GM21737 (cell line): ENCODE measurements at regions not wholly inside any gene's neighbourhood (a gene's known extent, or its start where the extent isn't known, plus 50 kb on each side); places are given as distances from the start of the nearest gene placed in this dataset.

ENCODE experiments used
- ATAC-seq: cut with Tn5 transposase; IDR thresholded peaks from one replicate; pipeline ENCODE4 v1.9.1; 2021; ENCODE audit warnings: mild to moderate bottlenecking, moderate library complexity; ENCODE audit not compliant: unreplicated experiment

DNA sequence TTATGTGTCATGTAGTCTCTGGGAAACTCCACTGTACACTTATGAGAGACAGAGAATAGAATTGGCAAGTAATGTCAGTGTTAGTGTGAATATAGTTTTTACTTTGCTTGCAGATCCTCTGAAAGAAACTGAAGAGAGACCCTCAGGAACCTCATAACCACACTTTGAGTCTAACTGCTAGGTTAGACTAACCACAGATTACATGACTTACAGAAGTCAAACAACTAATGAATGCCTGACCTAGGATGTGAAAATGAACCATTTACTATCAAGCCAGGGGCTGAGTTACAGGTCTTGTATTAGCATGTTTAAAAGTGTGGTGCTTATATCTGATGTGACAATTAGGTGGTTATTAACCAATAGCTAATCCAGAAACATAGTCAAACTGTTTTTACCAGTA is 280.4 kb upstream of the LRATD1 start:
- no peak for ATAC-seq

DNA sequence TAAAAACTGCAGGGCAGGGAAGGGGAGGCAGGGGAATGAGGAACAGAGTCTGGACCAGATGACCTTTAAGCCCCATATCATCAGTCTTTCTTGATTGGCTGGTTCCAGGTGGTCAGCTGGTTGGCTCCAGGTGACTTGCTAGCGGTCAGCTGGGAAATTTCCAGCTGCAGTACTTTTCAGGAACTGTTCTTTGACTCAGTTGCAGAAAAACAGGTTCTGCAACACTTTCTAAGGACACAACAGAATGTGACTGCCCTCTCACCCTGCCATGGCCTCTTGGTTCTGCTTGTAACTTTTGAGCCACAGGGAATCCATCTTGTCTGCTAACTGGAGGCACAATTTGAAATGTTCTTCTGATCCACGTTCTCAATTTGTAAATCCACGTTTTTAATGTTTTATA is 278.3 kb upstream of the LRATD1 start:
- ATAC-seq = no peak

DNA sequence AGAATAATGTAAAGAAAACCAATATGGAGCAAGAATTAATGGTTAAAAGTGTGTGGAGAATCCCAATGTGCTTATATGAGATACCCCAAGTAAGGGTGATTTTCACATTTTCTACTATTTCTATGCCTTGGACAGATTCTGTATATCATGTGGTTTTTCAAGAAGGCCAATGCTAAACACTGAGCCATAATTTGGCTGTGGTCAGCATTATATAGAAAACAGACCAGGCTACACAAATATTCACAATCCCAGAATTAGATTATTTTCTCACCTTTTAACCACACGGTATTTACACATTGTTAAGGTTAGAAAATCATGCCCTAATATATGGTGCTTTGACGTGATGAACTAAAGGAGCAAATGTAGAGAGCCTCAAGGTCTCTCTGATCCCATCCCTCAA is 277.4 kb upstream of the LRATD1 start:
- ATAC-seq = no peak

DNA sequence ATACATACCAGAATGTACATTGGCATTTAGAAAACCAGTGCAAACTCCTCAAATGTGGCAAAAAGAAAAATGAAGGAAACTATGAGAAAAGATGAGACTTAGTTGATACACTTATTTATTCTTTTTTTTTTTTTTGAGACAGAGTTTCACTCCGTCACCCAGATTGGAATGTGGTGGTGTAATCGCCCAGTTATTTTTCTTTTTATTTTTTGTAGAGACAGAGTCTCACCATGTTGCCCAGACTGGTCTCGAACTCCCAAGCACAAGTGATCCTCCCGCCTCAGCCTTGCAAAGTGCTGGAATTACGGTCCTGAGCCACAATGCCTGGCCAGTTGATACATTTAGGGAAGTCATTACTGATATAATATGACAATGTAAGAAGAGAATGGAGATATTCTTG is 274.2 kb upstream of the LRATD1 start:
- no peak for ATAC-seq

DNA sequence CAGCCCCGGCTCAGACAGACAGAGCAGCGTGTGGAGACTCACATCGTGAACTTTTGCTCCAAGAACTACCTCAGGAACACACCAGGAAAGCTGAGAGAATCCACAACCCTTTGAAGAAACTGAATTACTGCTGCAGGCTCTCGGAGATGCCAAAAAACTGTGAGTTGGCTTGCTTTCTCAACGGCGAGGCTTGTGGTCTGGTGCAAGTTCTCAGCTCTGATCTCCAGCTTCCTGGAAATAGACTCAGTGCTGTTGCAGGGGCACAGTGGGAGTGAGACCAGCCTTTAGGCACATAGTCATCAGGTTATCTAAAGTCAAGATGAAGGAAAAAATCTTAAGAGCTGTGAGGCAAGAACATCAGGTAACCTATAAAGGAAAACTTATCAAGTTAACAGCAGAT is 273.7 kb upstream of the LRATD1 start:
- no peak for ATAC-seq

DNA sequence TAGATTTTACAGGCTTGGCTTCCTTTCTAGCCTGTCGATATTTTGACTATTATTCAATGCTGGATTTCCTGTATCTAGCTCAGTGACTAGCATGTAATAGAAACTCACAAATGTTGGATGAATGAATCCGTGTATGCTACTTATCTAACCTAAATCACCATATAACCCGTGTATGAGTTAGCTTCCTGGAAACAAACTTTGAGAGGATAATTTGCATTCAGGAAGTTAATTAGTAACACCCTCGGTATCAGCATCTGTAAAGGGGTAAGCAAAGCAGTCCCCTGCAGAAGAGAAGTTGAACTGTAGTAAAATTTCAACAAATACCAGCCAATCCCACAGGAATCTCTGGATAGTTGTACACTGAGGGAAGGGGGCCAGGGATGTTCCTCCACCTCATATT is 269.4 kb upstream of the LRATD1 start:
- no peak for ATAC-seq

DNA sequence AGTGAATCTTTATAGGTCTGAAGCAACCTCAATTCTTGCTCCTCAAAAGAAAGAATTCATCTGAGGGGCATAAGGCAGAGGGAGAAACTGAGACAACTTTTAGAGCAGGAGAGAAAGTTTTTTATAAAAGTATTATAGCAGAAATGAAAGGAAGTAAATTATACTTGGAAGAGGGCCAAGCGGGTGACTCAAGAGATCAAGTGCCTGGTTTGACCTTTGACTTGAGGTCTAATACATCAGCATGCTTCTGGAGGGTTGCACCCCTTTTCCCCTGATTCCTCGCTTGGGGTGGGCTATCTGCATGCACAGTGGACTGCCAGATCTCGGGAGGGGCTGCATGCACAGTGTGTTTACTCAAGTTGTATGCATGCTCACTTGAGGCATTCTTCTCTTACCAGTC is 268.5 kb upstream of the LRATD1 start:
- no peak for ATAC-seq

DNA sequence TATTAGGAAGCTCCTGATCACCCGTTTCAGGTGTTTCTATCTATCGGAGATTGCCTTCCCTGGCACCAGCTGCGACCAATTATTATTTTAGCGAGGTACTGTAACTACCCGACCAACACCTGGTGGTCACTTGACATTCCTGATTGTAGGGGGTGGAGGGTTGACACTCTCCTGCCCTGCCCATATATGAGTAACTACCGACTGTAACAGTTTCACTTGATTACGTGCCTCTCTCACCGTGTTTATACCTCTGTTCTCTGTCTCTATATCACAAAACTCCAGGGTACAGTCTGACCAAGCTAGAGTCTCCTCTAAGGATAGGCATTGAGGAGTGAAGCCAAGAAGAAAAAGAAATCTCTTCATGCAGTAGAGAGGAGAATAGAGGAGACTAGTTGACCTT is 268.0 kb upstream of the LRATD1 start:
- ATAC-seq = no peak

DNA sequence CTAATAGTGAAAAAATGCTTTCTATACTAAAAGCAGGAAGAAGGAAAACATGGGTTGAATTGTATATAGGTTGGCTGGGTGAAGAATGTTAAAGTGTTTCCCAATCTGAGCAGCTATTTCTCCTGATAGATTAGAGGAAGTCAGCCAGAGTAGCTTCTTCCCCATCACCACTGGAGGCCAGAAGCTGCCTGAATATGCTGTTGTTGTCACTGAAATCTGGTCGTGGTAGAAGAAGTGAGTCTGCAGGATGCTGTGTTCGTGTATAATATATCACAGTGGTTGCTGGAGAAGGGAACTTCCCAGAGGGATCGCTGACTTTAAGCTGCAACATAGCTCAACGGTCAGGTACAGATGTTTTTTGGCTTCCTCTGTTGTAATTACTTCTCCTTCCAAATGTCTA is 247.5 kb upstream of the LRATD1 start:
- ATAC-seq = no peak

DNA sequence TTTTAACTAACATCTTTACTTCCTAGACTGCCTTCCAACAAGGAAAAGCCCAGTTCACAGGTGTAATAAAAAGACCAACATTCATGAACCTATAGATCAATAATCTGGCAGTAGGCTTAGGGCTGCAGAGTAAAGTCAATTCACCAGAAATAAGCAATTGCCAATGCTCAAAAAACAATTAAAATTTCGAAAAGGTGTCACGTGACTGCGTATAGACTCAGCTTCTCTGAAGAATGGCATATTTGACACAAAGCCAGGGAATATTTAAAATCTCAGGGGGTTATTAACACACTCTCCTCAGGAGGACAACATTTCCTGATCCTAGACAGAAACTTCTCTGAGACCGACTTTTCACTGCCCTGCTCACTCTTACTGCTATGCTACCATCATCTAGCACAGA is 245.2 kb upstream of the LRATD1 start:
- ATAC-seq = no peak

DNA sequence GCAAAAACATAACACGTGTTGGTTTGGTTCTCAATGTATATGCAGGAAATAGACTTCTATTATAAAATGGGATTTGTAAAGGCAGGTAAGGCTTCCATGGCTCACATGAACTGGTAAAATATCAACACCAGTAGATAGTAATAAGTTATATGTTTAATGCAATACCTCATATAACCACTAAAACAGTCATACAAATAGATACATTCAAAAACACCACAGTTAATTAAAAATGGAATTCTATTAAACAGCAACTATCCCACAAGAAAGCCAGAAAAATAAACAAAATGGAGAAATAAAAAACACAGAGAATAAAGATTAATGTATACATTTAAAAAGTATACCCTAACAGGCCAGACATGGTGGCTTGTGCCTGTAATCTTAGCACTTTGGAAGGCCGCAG is 243.8 kb upstream of the LRATD1 start:
- ATAC-seq = no peak

DNA sequence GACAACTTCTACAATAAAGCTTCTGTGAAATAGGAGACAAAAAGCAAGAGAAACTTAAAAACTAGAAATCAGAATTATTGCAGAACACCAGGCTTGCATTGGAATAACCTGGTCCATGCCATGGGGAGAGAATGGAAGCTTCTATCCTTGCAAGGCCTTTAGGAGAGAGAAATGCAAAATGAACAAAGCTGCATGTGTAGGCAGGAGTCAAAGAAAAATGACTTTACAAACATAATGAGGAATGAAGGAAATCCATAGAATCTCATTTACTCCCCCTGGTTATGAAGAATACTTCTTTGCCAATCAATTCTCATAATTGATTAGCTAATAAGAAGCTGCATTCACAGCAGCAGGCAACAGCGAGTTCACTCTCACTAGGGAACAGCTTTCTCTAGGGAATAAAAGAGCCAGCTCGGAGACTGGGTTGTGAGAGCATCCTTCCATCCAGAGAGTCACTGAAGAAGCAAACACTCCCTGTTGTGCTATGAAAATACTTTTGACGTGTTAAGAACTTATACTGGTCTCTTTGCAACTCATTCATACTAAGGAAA is 235.9 kb upstream of the LRATD1 start:
- ATAC-seq = no peak

DNA sequence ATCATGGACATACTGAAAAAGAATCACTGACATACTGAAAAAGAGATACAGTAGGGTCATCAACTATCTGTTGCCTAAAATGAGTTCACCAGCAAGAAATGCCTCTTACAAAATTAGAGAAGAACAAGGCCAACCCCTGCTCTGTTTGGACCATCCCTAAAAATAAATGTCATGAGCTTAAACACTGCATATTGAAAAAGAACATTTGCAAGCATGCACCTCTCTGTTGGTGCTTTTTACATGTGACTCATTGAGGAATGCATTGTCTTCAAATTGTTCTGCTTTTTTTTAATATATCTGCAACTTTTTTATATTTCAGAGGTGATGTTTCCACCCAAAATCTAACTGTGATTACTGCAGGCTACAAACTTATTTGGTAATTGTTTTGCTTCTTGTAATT is 233.9 kb upstream of the LRATD1 start:
- ATAC-seq = no peak

DNA sequence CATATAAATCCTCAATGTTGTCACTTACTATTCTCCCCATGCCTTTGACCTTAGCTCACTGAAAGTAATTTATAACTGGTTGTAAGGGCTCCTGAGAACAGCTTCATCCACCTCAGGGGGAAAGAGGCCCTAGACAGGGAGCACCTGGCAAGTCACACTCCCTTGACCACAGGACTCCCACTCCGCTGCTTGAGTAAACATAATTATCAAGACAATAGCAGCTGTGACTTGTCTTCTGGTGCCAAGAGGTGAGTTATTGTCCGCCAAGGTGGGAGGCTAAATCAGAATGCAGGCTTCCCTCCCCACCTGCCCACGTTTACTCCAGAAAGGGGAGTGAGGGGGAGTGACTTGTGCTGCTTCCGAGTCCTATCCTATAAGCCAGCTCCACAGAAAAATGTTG is 230.6 kb upstream of the LRATD1 start:
- no peak for ATAC-seq

DNA sequence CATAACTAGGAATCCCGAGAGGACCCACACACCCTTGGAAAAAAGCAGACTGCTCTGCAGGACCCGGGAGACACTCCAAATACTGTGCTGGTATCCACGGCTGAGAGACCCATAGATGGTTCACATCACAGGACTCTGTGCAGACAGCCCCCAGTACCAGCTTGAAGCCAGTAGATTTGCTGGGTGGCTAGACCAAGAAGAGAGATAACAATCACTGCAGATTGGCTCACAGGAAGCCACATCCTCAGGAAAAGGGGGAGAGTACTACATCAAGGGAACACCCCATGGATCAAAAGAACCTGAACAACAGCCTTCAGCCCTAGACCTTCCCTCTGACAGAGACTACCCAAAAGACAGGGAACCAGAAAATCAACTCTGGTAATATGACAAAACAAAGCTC is 223.8 kb upstream of the LRATD1 start:
- no peak for ATAC-seq

DNA sequence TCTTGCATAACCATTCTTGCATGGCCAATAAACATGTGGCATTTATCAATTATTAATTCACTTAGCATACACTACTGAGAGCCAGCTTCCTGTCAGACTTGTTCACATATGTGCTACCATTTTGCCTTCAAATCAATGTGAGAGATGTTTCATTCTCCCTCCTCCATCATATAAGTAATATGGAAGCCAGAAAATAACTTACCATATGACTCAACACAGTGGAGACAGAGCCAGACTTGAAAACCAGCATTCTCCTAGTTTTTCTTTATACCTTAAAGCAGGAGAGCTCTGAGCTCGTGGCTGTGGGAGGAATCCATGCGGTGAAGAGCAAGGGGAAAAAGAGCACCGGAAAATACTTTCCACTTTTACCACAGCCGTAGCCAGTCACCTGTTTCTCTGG is 215.0 kb upstream of the LRATD1 start:
- ATAC-seq = no peak

DNA sequence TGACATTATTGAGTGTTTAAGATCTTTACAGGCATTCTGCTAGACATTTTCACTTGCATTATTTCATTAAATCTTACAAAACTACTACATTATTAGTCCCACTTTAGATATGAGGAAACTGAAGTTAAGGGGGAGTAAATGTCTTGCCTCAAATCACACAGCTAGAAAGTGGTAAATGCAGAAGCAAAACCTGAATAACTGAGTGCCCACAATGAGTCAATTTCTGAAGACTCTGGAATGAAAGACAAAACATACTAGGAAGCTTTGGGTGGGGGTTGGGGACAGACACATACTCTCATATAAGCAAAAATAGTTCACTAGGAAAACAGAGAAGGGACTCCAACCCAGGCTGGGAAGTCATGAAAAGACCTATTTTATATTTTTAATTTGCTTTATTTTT is 214.4 kb upstream of the LRATD1 start:
- no peak for ATAC-seq

DNA sequence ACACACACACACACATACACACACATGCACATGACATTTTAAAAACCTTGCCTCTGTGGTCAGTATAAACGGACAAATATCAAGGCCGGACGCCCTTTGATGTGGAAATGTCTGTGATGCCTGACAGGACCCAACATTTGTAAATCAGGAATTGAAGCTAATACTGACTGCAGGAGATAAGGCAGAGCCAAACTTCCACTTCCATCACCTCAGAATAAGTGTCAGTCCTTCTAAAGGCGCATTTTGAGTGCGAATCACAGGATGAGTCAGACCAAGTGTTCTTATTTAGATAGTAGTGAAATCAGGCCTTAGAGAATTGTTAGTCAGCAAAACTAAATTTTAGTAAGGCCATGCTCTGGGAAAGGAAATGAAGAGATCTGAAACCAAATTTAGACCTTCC is 211.7 kb upstream of the LRATD1 start:
- no peak for ATAC-seq

DNA sequence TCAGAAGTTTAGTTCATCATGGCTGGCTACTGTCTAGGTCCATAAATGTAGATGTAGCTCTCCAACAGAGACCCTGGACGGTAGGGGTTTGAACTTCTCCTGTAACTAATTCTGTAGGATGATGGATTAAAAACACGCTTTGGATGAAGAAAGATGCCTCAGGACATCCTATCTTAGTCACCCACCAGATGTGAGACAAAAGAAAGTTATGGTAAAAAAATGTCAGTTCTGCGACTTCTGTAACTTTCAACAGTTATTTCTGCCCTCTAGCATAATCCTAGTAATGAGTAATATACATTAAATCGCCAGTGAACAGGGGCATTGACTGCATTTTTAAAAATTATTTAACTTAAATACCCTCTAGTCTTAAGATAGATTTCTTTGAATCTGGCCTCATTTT is 210.1 kb upstream of the LRATD1 start:
- ATAC-seq = no peak

DNA sequence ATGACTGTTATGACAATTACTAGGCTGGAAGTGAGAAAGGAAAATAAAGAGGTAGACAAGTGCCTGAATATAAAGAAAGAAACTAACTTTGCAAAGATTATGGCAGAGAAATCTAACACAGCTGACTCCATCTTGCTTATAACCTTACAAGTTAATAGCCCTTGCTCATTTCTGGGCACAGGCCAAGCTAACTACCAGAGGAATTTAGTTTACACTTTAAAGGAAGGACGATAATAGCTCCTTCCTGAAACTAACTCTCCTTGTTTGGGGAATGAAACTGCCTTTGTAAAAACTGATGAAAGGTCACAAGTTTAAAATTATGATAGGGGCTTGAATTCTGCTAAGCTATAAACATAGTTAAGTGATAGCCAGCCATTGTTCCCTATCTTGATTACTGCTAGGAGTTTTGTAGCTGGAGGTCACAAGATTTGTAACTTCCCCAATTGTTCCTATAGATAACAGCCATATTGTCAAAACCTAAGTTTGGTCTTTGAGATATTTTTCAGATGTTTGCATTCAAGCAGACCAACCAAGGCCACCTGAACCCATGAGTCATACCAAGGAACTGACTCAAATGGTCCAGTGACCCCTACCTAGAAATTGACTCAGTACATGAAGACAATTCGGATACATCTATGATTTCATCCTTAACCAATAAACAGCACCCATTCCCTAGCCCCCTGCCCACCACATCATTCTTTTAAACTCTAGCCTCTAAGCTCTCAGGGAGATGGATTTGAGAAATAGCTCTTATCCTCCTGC is 209.2 kb upstream of the LRATD1 start:
- ATAC-seq = no peak

DNA sequence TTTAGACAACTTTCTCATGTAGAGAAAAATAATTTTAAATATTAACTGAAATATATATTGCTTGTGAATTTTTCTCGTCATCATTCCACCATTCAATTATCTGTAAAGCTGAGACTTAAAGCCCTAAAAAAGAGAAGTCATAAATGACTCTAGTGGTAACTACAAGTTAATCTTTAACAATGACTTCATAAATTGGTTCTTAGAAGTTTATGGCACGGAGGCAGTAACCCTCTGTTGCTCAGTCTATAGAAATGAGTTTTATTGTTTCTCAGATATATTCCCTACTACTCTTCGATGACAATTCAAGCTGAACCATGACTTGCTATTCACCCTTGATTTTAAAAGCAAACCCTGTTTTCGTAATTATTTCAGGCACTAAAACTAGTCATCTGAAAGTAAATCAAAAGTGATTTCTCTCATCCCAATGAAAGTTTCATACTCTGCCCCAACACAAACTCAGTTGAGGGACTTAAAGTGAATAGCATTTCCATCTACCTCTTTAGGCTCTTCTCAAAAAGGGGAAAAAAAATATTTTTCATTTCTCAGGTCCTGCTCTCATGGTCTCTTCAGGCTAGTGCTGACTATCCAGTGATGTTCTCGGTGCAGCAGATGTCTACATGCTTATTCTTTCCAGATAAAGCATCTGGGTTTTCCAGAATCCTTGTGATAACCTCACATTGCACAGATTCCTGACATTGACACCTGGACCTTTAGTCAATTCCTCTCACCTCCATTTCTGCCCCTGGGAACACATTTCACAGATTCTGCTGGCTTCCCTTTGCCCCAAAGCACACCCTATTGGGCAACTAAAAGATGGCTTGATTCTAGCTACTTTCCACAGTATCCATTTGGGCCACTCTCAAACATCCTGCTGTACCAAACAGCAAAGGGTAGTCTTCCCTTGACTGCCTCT is 207.8 kb upstream of the LRATD1 start:
- peak; percentile 53 for ATAC-seq

DNA sequence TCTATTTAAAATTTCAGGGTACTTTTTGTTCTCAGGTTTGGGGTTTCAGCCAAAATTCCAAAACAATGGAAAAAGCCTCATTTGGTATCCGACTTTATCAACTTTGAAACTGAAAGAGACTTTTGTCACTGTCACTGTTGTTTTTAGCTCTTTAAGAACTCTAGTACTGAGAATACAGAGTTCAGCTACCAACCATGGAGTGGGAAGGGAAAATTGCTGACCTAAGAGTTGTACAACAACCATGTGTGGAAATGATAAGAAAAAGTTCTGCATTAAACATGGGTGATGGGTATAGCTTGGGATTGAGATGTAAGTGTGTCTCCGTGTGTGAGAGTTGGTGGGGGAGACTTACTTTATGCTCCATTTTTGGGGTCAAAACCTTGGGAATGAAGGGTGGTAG is 206.6 kb upstream of the LRATD1 start:
- no peak for ATAC-seq
